HG03469 (cell line): ENCODE measurements at regions not wholly inside any gene's neighbourhood (a gene's known extent, or its start where the extent isn't known, plus 50 kb on each side); places are given as distances from the start of the nearest gene placed in this dataset.
A peak's percentile ranks its signal among the peaks of the same experiment; 100 is the strongest.

Experiments used
- ATAC-seq: cut with Tn5 transposase; IDR thresholded peaks from one replicate; pipeline ENCODE4 v1.9.1; 2021; ENCODE audit warnings: mild to moderate bottlenecking, moderate library complexity, moderate number of reproducible peaks; ENCODE audit not compliant: unreplicated experiment

- no peak for ATAC-seq
These were observed 266.3 kb downstream of the FBXW7 start for GRCh38 chr4:152269448-152270191.

GRCh38 chr4:152267811-152268210 is 268.1 kb downstream of the FBXW7 start:
- no peak for ATAC-seq

- no peak for ATAC-seq
These were observed 268.9 kb downstream of the FBXW7 start for GRCh38 chr4:152266831-152267480.

GRCh38 chr4:152265149-152265621 is 270.7 kb downstream of the FBXW7 start:
- no peak for ATAC-seq

- no peak for ATAC-seq
These were observed 271.8 kb downstream of the FBXW7 start for GRCh38 chr4:152264106-152264505.

- no peak for ATAC-seq
These were observed 276.0 kb downstream of the FBXW7 start for GRCh38 chr4:152259866-152260265.

- ATAC-seq: no peak
These were observed 276.8 kb downstream of the FBXW7 start for GRCh38 chr4:152258804-152259708.

GRCh38 chr4:152258391-152258790 is 277.5 kb downstream of the FBXW7 start:
- ATAC-seq: no peak

- no peak for ATAC-seq
These were observed 278.3 kb downstream of the FBXW7 start for GRCh38 chr4:152257601-152258066.

- no peak for ATAC-seq
These were observed 278.9 kb downstream of the FBXW7 start for GRCh38 chr4:152256996-152257395.

- ATAC-seq: peak; percentile 78
These were observed 280.5 kb downstream of the FBXW7 start for GRCh38 chr4:152255437-152255836.

GRCh38 chr4:152248347-152248746 is 287.5 kb downstream of the FBXW7 start:
- no peak for ATAC-seq

GRCh38 chr4:152247271-152247975 is 288.5 kb downstream of the FBXW7 start:
- ATAC-seq: no peak

- ATAC-seq: no peak
These were observed 289.2 kb downstream of the FBXW7 start for GRCh38 chr4:152246659-152247058.

- ATAC-seq: no peak
These were observed 290.2 kb downstream of the FBXW7 start for GRCh38 chr4:152245680-152246079.

- ATAC-seq: no peak
These were observed 291.2 kb downstream of the FBXW7 start for GRCh38 chr4:152244659-152245058.

GRCh38 chr4:152243896-152244595 is 291.8 kb downstream of the FBXW7 start:
- ATAC-seq: no peak

GRCh38 chr4:152243206-152243605 is 292.7 kb downstream of the FBXW7 start:
- ATAC-seq: no peak

- no peak for ATAC-seq
These were observed 295.7 kb downstream of the FBXW7 start for GRCh38 chr4:152240232-152240631.

GRCh38 chr4:152239216-152239615 is 296.7 kb downstream of the FBXW7 start:
- no peak for ATAC-seq
